ENCODE measurements at regions not wholly inside any gene's neighbourhood (a gene's known extent, or its start where the extent isn't known, plus 50 kb on each side); places are given as distances from the start of the nearest gene placed in this dataset.

- TF ChIP-seq CTCF (conservative IDR thresholded peaks at IDR 0.05; ENCODE audit: low read depth, low read length) = no peak
- no peak for TF ChIP-seq NFE2L2 (IDR thresholded peaks at IDR 0.05; ENCODE audit: low read depth, low read length)
- TF ChIP-seq SMC3 (IDR thresholded peaks at IDR 0.05; ENCODE audit: low read depth, low read length) = no peak
- no peak for TF ChIP-seq RCOR1 (IDR thresholded peaks at IDR 0.05; ENCODE audit: insufficient replicate concordance, low read length)
- TF ChIP-seq BHLHE40 (IDR thresholded peaks at IDR 0.05; ENCODE audit: low read depth, low read length) = no peak
- TF ChIP-seq ELK1 (IDR thresholded peaks at IDR 0.05; ENCODE audit: borderline replicate concordance, low read depth, low read length) = no peak
- TF ChIP-seq CHD1 (IDR thresholded peaks at IDR 0.05; ENCODE audit: low read depth, low read length) = no peak
These were observed 213.4 kb upstream of the STT3B start for GRCh38 chr3:31319332-31319731.

Data from IMR-90 (cell line).